ENCODE measurements at regions not wholly inside any gene's neighbourhood (a gene's known extent, or its start where the extent isn't known, plus 50 kb on each side); places are given as distances from the start of the nearest gene placed in this dataset.

- no peak for TF ChIP-seq POLR2AphosphoS5 (IDR thresholded peaks at IDR 0.05)
- no peak for TF ChIP-seq CTCF (IDR thresholded peaks at IDR 0.05 in 8 of 11, conservative IDR thresholded peaks at IDR 0.05 in 3 of 11)
Measured at GRCh38 chr6:28651161-28651560, 125.5 kb downstream of the GPX5 start.
